C4-2B (cell line): ENCODE measurements at regions not wholly inside any gene's neighbourhood (a gene's known extent, or its start where the extent isn't known, plus 50 kb on each side); places are given as distances from the start of the nearest gene placed in this dataset.
"Not testable (repeated sequence)": the region's sequence is repeated elsewhere in the genome, so short reads cannot be mapped to it uniquely, and the experiment has no call there.

Experiments used
- CTCF ChIP-seq: fragments of 450-650 bp; conservative IDR thresholded peaks from 2 replicates; pipeline ENCODE4 v1.5.1; 2017; ENCODE audit warnings: mild to moderate bottlenecking
- ZFX ChIP-seq: fragments of 450-650 bp; IDR thresholded peaks from 2 replicates; pipeline ENCODE4 v1.6.1; 2017

- not testable (repeated sequence) for TF ChIP-seq CTCF, ZFX
Measured at GRCh38 chr16:21503574-21503920, 95.8 kb upstream of the METTL9 start.
